H4 (cell line): ENCODE measurements at regions not wholly inside any gene's neighbourhood (a gene's known extent, or its start where the extent isn't known, plus 50 kb on each side); places are given as distances from the start of the nearest gene placed in this dataset.

Experiments
- DNase-seq: peaks from one replicate; pipeline ENCODE4 v3.0.0-alpha.2; 2015; ENCODE audit warnings: low spot score

DNA sequence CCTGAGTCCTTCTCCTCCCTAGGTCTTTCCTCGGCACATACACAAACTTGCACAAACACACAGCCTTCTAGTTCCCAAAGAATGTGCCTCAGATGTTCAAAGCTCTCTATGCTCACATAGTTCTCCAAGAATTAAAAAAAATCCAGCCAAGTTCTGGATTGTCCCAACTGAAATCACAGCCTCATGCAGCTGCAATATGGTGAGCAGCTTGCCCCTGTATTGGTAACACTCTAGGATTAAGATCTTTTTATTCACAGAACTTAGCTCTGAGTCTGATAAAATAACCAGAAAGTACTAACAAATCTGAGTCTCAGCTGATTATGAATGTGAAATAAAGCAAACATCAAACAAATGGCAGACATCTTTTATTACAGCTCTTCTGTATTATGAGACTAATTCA is 604.8 kb upstream of the PFKP start:
- DNase-seq, result no peak

GRCh38 chr10:2460812-2461211 is 606.5 kb upstream of the PFKP start:
- peak; percentile 9 for DNase-seq

DNA sequence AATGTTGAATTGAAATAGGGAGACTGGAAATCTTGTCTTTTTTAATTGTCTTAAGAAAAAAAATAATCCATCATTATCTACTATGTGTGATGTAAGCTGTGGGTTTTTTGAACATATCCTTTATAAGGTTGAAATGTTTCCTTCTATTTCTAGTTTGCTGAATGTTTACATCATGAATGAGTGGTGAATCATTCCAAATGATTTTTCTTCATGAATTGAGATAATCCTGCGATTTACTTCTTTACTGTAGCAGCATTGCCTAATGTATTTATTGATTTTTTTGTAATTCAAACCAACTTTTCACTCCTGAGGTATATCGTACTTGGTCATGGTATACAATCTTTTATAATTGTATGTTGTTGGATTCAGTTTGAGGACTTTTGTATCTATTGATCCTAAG is 607.6 kb upstream of the PFKP start:
- no peak for DNase-seq

DNA sequence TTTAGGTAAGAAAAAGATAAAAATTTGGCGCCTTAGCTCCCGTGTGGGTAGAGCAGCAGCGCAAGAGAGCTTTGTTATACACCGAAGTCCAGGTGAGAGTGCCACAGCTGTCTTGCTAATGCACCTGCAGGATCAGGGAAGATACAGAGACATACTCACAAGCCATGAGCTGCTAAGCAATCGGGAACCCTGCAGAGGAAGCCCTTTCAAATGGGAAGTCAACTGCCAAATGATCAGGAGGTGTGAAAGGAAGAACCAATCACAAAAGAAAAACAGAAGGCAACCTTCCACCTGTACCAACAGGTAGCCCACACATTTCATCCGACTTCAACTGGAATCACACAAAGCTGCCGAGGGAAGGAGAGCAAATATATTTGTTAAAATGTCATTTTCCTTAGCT is 610.5 kb upstream of the PFKP start:
- DNase-seq, result no peak

- DNase-seq, result no peak
Measured at GRCh38 chr10:2445370-2445769, 622.0 kb upstream of the PFKP start.

DNA sequence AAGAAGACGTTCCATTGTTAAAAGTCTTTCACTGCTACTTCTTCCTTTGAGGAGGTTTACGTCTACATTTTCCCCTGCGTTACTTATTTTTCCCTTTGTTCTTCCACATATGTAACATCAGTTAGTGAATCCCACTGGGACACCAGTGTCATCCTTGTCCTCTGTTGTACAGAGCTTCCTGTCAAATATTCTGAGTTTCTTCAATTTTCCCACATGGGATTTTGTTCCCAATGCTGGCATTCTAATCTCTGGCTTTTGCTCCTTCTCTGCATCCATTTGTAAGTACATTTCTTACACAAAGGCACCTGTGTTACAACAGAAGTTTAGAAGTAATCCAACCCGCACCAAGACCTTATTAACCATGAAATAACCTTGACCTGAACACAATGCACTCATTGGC is 627.4 kb upstream of the PFKP start:
- no peak for DNase-seq

DNA sequence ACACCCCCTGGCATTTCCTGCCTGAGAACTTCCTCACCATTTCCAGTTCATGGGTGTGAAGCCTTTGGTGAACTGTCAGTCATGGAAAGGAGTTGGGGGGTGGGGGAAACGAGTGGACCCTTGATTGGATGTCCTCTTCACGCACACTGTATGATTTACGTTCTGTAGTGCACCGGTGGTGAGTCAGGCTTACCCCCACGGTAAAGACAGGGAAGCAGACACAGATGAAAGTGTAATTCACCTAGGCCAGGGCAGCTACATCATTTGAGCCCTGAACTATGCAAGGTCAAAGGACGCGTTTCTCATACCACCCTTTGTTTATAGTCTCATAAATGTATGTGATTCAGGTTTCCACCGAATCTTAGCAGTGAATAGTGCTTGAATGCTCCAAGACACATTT is 628.3 kb upstream of the PFKP start:
- DNase-seq, result no peak

DNA sequence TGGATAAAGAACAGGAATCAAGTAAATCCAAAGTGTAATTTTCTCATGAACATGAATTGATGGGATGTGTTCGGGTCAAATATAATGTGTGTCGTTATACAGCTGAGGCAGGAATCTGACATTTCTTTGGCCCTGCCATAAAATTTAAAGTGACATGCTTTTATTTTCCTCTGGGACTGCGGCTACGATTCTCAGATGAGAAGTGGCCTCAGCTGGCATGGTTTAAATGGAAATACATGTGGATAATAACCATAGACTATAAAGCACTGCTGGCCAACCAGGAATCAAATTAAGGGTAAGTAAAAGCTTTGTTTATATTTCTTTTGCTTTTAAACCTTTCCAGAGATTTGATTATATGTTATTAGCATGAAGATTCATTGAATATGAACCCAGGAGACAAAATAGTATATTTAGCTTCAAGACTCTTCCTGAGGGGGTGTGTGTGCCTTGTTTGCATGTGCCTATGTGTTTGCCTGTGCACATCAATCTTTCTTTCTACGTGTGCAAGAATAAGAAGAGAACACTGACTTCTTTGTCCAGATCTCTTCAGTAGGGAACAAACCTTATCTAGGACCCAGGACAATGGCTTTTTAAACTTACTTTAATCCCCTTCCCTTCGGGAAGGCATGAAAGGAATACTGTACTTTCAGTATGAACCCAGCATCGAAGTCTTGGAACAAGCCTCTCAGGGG is 629.0 kb upstream of the PFKP start:
- DNase-seq, result no peak

- no peak for DNase-seq
Measured at GRCh38 chr10:2436933-2437332, 630.4 kb upstream of the PFKP start.

DNA sequence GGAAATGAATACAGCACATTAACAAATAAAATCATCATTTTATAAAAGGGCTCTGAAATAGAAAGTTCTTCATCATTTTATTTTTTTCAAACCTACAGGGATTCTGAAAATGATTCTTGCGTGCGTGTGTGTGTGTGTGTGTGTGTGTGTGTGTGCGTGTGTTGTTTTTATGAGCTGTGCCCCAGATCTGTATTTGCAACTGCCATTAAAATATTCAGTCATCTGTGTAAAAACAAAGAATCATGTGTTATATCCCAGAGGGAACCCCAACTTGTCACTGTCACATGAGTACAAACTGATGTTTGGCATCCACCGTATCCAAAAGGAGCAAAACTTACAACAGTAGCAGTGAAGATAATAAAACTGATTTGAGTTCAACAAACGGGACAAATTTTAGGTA is 635.4 kb upstream of the PFKP start:
- DNase-seq, result no peak

DNA sequence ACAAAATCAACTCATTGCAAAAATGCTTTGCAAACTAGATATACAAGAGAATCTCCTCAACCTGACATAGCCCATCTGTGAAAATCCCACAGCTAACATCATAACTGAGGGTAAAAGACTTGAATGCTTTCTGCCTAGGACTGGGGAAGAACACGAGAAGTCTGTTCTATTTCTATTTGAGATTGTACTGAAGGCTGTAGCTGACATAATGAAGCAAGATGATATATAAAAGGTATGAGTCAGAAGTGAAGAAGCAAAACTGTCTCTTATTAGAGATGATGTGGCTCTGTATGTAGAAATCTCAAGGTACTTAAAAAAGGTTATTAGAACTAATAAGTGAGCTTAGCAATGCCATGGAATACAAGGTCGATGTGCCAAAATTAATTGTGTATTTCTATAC is 639.9 kb upstream of the PFKP start:
- DNase-seq, result no peak

DNA sequence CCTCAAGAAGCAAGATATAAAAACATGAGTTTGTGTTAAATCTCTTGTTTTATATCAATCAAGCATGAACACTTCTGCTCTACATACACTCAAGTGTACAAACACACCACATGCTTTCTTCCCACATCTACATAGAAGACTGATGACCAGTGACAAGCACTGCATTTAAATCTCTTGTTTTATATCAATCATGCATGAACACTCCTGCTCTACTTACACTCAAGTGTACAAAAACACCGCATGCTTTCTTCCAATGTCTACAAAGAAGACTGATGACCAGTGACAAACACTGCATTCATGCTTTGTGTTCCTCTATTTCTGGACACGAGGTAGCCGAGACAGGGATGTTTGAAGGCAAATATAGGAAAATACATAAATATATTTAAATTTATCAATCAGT is 642.0 kb upstream of the PFKP start:
- no peak for DNase-seq

DNA sequence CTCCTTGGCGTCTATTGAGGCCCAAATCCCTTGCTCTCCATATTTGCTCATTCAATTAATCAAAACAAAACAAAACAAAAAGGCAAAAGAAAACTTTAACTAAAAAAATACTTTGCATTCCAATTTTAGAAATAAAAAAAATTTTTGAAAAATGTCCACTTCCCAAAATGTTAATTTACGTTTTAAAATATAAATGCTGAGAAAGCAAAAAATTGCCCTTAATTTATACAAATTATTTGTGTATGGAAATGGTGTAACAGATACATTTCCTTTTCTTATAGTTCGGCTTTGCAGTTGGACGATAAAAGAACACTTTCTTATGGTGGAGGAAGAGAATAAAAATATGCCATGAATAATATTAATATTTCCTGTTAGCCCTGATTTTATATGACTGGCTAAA is 652.8 kb upstream of the PFKP start:
- no peak for DNase-seq

DNA sequence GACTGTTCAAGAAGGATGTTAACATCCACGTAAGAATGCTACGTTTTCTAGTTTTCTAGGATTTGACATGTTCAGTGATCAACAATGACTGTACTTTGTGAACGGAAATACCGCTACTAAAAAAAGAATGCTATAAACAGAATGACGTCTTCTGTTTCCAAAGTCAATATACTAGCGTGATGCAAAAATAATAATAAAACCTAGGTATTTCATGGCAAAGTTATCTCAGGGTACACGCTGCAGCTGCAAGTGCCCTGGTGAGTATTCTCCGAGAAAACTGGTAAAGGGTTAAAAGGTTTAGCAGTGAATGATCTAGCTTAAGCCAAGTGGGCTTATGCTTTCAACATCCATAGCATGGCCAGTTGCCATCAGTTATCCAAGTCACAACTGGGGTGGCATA is 653.3 kb upstream of the PFKP start:
- DNase-seq, result no peak

GRCh38 chr10:2410049-2410448 is 657.3 kb upstream of the PFKP start:
- no peak for DNase-seq

GRCh38 chr10:2401459-2401858 is 664.1 kb upstream of the ADARB2 start:
- no peak for DNase-seq

DNA sequence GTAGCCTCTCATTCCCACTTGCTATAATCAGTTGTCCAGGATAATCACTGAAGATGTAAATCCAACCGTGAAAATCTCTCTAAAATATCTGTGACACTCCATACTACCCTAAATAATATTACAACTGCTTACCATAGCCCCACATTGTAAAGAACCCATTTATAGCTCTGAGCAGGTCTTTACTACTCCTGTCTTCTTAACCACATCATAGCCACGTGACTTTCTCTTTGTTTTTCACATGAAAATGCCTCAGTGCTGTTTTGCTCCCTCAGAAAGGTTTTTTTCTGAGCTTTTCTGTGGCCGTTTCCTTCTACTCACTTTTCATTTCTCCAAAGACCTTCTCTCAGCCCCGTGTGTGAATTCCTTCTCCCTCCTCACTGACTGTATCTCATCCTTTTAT is 662.2 kb upstream of the ADARB2 start:
- DNase-seq, result no peak

GRCh38 chr10:2392145-2392812 is 655.0 kb upstream of the ADARB2 start:
- no peak for DNase-seq

GRCh38 chr10:2387672-2388071 is 650.3 kb upstream of the ADARB2 start:
- DNase-seq, result no peak

DNA sequence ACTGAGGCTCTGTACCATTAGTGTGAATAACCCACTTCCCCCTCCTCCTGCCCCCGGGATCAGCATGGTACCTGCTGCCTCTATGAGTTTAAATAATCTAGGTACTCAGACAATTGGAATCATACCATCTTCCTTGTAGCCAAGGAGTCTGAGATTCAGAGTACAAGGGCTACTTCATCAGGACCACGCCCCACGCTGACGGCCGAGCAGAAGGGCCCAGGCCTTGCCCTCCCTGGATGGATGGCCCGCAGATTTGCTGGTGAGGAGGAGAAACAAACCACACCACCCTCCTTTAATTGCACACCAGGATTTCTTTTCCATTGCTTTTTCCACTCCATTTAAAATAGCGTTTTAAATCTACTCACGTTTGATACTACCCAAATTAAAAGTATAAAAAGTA is 649.9 kb upstream of the ADARB2 start:
- no peak for DNase-seq

- no peak for DNase-seq
Measured at GRCh38 chr10:2380218-2380617, 642.9 kb upstream of the ADARB2 start.

DNA sequence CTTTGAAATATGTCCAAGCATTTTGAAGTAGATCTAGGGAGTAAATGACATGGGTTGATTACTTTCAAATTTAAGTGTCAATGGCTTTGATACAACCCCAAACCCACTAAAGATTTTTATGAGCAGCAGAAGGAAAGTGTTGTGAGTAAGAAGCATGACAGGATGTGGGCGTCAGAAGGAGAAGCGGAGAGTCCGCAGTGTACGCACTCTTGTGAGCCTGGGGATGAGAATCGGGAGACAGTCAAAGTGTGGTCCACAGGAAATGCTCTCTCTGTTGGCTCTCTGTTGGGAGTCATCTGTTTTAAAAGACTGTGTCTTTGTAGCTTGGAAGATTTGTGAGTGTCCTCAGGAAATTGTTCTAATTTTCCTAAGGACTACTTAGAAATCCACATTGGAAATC is 629.8 kb upstream of the ADARB2 start:
- DNase-seq, result no peak

GRCh38 chr10:2366264-2366931 is 629.1 kb upstream of the ADARB2 start:
- DNase-seq, result no peak
